Endothelial cell of umbilical vein (primary cell): ENCODE measurements at regions not wholly inside any gene's neighbourhood (a gene's known extent, or its start where the extent isn't known, plus 50 kb on each side); places are given as distances from the start of the nearest gene placed in this dataset.

Experiments
- BruUV-seq: library from RNA; stranded (reverse); fragments of 400-500 nt; replicated peaks from 2 replicates; lab custom pipeline; 2021; lab: Mats Ljungman, UMichigan
- CTCF ChIA-PET: fragments of 300-600, 350-600 bp; sonication (Branson Sonifier 250); formaldehyde crosslinking; loops from one replicate; lab custom pipeline; 2021; ENCODE audit warnings: antibody characterized with exemption, inconsistent platforms; lab: Charles Lee
- POLR2A ChIA-PET: fragments of 300-600, 350-600 bp; sonication (Branson Sonifier 250); formaldehyde crosslinking; loops from one replicate; lab custom pipeline; 2021; ENCODE audit warnings: antibody characterized with exemption, inconsistent platforms; lab: Charles Lee
- DNase-seq: peaks from one replicate; pipeline ENCODE4 v3.0.0-alpha.2; 2011; ENCODE audit warnings: low read depth, low spot score
- FAIRE-seq: peaks from 2 replicates; lab custom pipeline; 2011; peaks lifted over from hg19 to GRCh38; lab: Jason Lieb, UNC
- H2AFZ ChIP-seq: 2 replicates; pipeline ENCODE4 v1.6.0; 2012; ENCODE audit warnings: low read depth, low read length, control low read depth, inconsistent platforms
- H3K27ac ChIP-seq: 2 replicates; pipeline ENCODE4 v1.5.1; 2011; ENCODE audit warnings: low read depth, mild to moderate bottlenecking, control low read depth, low read length, moderate library complexity; ENCODE audit not compliant: insufficient read depth
- H3K27me3 ChIP-seq, 2 experiments: 2 replicates each; pipeline versions ENCODE4 v1.6.0 to v1.6.1; 2011; ENCODE audit warnings: low read length in 2 of 2, mixed read lengths in 1 of 2; ENCODE audit not compliant: control insufficient read depth in 2 of 2, insufficient read depth in 2 of 2
- H3K36me3 ChIP-seq, 2 experiments: 2 replicates in 1 of 2; 3 replicates in 1 of 2; pipeline ENCODE4 v1.5.1; 2011; ENCODE audit warnings: low read length in 2 of 2, mild to moderate bottlenecking in 1 of 2, moderate library complexity in 1 of 2; ENCODE audit not compliant: control insufficient read depth in 2 of 2, insufficient read depth in 2 of 2; ENCODE audit errors: extremely low read depth in 1 of 2
- H3K4me1 ChIP-seq: 3 replicates; pipeline ENCODE4 v1.5.1; 2011; ENCODE audit warnings: mild to moderate bottlenecking, low read length; ENCODE audit not compliant: control insufficient read depth, insufficient read depth; ENCODE audit errors: extremely low read depth
- H3K4me2 ChIP-seq: 2 replicates; pipeline ENCODE4 v1.6.1; 2011; ENCODE audit warnings: low read length, control low read depth, mixed read lengths; ENCODE audit not compliant: insufficient read depth
- H3K4me3 ChIP-seq, 3 experiments: fragments of 200-600 bp in 1 of 3; sonication (generic), shearing (Covaris generic) in 1 of 3; replicated peaks in 1 of 3; 2 replicates each; pipeline ENCODE4 v1.5.1; 2011 to 2016; ENCODE audit warnings: control low read depth in 3 of 3, low read length in 3 of 3, mild to moderate bottlenecking in 2 of 3, inconsistent platforms in 1 of 3, low read depth in 1 of 3, moderate library complexity in 1 of 3; ENCODE audit not compliant: insufficient read depth in 1 of 3
- H3K79me2 ChIP-seq: 2 replicates; pipeline ENCODE4 v1.6.0; 2012; ENCODE audit warnings: low read length, inconsistent platforms; ENCODE audit not compliant: control insufficient read depth, insufficient read depth
- H3K9ac ChIP-seq: replicated peaks from 2 replicates; pipeline ENCODE3; 2011; ENCODE audit warnings: low read length, control low read depth; ENCODE audit not compliant: insufficient read depth; ENCODE audit errors: extremely low read depth
- H3K9me1 ChIP-seq: replicated peaks from 3 replicates; pipeline ENCODE4 v1.6.0; 2011; ENCODE audit warnings: mild to moderate bottlenecking, low read length; ENCODE audit not compliant: control insufficient read depth, insufficient read depth; ENCODE audit errors: extremely low read depth
- H3K9me3 ChIP-seq: replicated peaks from 2 replicates; pipeline ENCODE4 v1.5.1; 2012; ENCODE audit warnings: low read length, inconsistent platforms; ENCODE audit not compliant: control insufficient read depth, insufficient read depth
- H4K20me1 ChIP-seq: replicated peaks from 2 replicates; pipeline ENCODE3; 2011; ENCODE audit warnings: mild to moderate bottlenecking, low read length; ENCODE audit not compliant: control insufficient read depth, insufficient read depth; ENCODE audit errors: extremely low read depth
- EZH2 ChIP-seq: IDR thresholded peaks from 2 replicates; pipeline ENCODE4 v1.6.1; 2012; ENCODE audit warnings: borderline replicate concordance, low read depth, mild to moderate bottlenecking, moderate library complexity, low read length, inconsistent platforms; ENCODE audit not compliant: severe bottlenecking
- FOS ChIP-seq: IDR thresholded peaks from 2 replicates; pipeline ENCODE4 v1.6.1; 2011; ENCODE audit warnings: mild to moderate bottlenecking, low read length, moderate library complexity, borderline replicate concordance; ENCODE audit not compliant: insufficient read depth
- GATA2 ChIP-seq: IDR thresholded peaks from 2 replicates; pipeline ENCODE4 v1.7.0; 2011; ENCODE audit warnings: low read depth, mild to moderate bottlenecking, moderate library complexity, mixed read lengths, low read length; ENCODE audit not compliant: insufficient read length, insufficient read depth
- JUN ChIP-seq: IDR thresholded peaks from 2 replicates; pipeline ENCODE4 v1.6.1; 2011; ENCODE audit warnings: borderline replicate concordance, low read depth; ENCODE audit not compliant: insufficient read length, insufficient read depth
- MYC ChIP-seq: IDR thresholded peaks from one replicate; pipeline ENCODE4 v1.6.1; 2011; ENCODE audit warnings: mild to moderate bottlenecking, low read depth, low read length
- POLR2A ChIP-seq: IDR thresholded peaks from 2 replicates; pipeline ENCODE4 v1.6.1; 2012; ENCODE audit warnings: low read depth, mild to moderate bottlenecking, control low read depth, low read length
- POLR2AphosphoS5 ChIP-seq: IDR thresholded peaks from 2 replicates; pipeline ENCODE4 v1.6.1; 2012; ENCODE audit warnings: low read depth, mild to moderate bottlenecking, control low read depth, low read length, moderate library complexity; ENCODE audit not compliant: insufficient read depth
- dilution Hi-C: fragments of 300-500 bp; cut with MboI; formaldehyde crosslinking; loops from one replicate; pipeline ENCODE4 v1.15.0; 2019; ENCODE audit warnings: low sequenced_read_pairs; ENCODE audit not compliant: extremely low pct_ligation_motif_present
- intact Hi-C: fragments of 100-400 bp; cut with micrococcal nuclease; formaldehyde crosslinking; loops from one replicate; pipeline ENCODE4 v1.10.0; 2022

DNA sequence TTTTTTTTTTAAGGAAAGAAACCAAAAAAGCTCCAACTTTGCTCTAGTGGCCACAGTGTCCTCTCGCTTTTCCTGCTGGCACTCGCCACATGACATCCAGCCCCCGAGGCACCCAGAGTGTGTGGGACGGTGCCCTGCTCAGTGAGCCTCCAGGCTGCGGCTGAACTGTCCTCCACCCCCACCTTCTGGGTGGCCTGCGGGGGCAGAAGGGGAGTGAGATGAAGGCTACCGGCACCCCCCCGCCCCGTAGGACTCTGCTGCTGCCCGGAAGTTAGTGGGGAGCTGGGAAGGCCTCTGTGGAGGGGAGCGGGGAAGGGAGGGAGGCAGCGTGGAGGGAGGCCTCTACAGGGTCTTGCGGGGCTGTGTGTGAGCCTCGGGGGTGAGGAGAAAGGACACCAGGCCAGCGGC is 264.4 kb downstream of the CTTN start:
- H3K4me1 ChIP-seq = no peaks in the 10 kb centered on the region
- H3K4me2 ChIP-seq = no peak overlapping the region
- dilution Hi-C loops = no loop called here
- no peak overlapping the region for H2AFZ ChIP-seq
- no peaks in the 10 kb centered on the region for H3K79me2 ChIP-seq
- H3K9me3 ChIP-seq = no peaks in the 10 kb centered on the region
- H3K36me3 ChIP-seq = no peaks in the 10 kb centered on the region
- intact Hi-C loops = no loop called here
- no peaks in the 10 kb centered on the region for H4K20me1 ChIP-seq
- H3K9ac ChIP-seq = no peak overlapping the region
- no peaks in the 10 kb centered on the region for H3K9me1 ChIP-seq
- TF ChIP-seq JUN (no peak), POLR2A (no peak), POLR2AphosphoS5 (no peak), MYC (no peak), FOS (no peak), GATA2 (no peak)
- DNase-seq (no peak), FAIRE-seq (no peak)
- CTCF ChIA-PET = no interaction called here
- POLR2A ChIA-PET = no interaction called here
- H3K27ac ChIP-seq = no peak overlapping the region
- BruUV-seq = no TSS peak
- peaks cover 6 to 21% of the 10 kb centered on the region in 2 experiments for H3K27me3 ChIP-seq
- no peak overlapping the region for H3K4me3 ChIP-seq

DNA sequence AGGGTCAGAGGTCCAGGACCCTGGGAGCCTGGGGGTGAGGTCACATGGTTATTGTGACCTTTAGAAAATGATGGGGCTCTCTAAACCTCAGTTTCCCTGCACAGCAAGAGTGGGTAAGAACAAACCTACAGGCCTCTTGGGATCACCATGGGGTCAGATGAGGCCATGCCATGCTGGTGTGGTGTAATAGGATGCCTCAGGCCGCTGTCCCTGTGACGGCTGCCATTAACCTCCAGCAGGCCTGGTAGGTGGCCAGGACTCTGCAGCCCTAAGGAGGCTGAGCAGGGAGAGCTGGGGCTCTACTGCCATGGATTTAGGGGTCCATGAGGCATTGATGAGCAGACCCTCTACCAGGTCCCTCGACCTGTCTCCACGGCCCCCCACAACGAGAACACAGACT is 265.5 kb downstream of the CTTN start:
- ChIA-PET POLR2A (no interaction called here), CTCF (no interaction called here)
- TF ChIP-seq POLR2A = no peak
- no peak for TF ChIP-seq JUN
- no peak for TF ChIP-seq EZH2
- no peak for TF ChIP-seq MYC
- H3K27me3 ChIP-seq = peaks cover 6 to 21% of the 10 kb centered on the region in 2 experiments
- dilution Hi-C loops (no loop called here), intact Hi-C loops (no loop called here)
- H2AFZ ChIP-seq = no peak overlapping the region
- FAIRE-seq (no peak), DNase-seq (no peak)
- H3K27ac ChIP-seq = no peak overlapping the region
- no peaks in the 10 kb centered on the region for H3K9me1 ChIP-seq
- H3K4me1 ChIP-seq = no peaks in the 10 kb centered on the region
- BruUV-seq = no TSS peak
- H4K20me1 ChIP-seq = no peaks in the 10 kb centered on the region
- H3K79me2 ChIP-seq = no peaks in the 10 kb centered on the region
- H3K4me2 ChIP-seq = no peak overlapping the region
- no peak overlapping the region for H3K4me3 ChIP-seq
- H3K36me3 ChIP-seq = no peaks in the 10 kb centered on the region
- H3K9ac ChIP-seq = no peak overlapping the region
- H3K9me3 ChIP-seq = no peaks in the 10 kb centered on the region
